ENCODE measurements at regions not wholly inside any gene's neighbourhood (a gene's known extent, or its start where the extent isn't known, plus 50 kb on each side); places are given as distances from the start of the nearest gene placed in this dataset.
A peak's percentile ranks its signal among the peaks of the same experiment; 100 is the strongest.

- Histone ChIP-seq H3K4me1 (ENCODE audit: control insufficient read depth, insufficient read depth, low read length) (peaks cover 11% of the 10 kb centered on the region), H3K36me3 (ENCODE audit: control insufficient read depth, insufficient read depth, low read length, severe bottlenecking) (no peaks in the 10 kb centered on the region), H3K4me3 (ENCODE audit: low read length) (peak overlapping the region; percentile 72), H3K27me3 (replicated peaks; ENCODE audit: control insufficient read depth, insufficient read depth, low read length) (no peaks in the 10 kb centered on the region), H3K9ac (ENCODE audit: low read length) (peak overlapping the region; percentile 80), H3K9me3 (ENCODE audit: control insufficient read depth, low read length) (no peaks in the 10 kb centered on the region)
- DNase-seq (ENCODE audit: low read depth): peak; percentile 59
Measured at GRCh38 chr12:116508145-116509121, 50.7 kb upstream of the MAP1LC3B2 start.
